ENCODE measurements at regions not wholly inside any gene's neighbourhood (a gene's known extent, or its start where the extent isn't known, plus 50 kb on each side); places are given as distances from the start of the nearest gene placed in this dataset.

- DNase-seq, result no peak
These were observed 161.4 kb downstream of the WT1 start for GRCh38 chr11:32273931-32274330.

GRCh38 chr11:32279672-32280071 lies 155.7 kb downstream of the WT1 start:
- DNase-seq, result no peak

GRCh38 chr11:32280339-32280738 lies 155.0 kb downstream of the WT1 start:
- DNase-seq, result no peak

GRCh38 chr11:32288276-32288675 lies 147.1 kb downstream of the WT1 start:
- DNase-seq, result no peak

GRCh38 chr11:32289701-32290100 lies 145.6 kb downstream of the WT1 start:
- DNase-seq, result no peak

- DNase-seq, result no peak
These were observed 144.6 kb downstream of the WT1 start for GRCh38 chr11:32290783-32291182.

GRCh38 chr11:32297611-32298011 lies 137.7 kb downstream of the WT1 start:
- DNase-seq, result no peak

- no peak for DNase-seq
These were observed 132.5 kb downstream of the WT1 start for GRCh38 chr11:32302826-32303225.

- DNase-seq, result no peak
These were observed 130.8 kb downstream of the WT1 start for GRCh38 chr11:32304521-32304920.

- DNase-seq, result no peak
These were observed 129.9 kb downstream of the WT1 start for GRCh38 chr11:32305460-32305859.

GRCh38 chr11:32307471-32307870 lies 127.9 kb downstream of the WT1 start:
- DNase-seq, result no peak

GRCh38 chr11:32307913-32308312 lies 127.4 kb downstream of the WT1 start:
- no peak for DNase-seq

- DNase-seq, result no peak
These were observed 125.7 kb downstream of the WT1 start for GRCh38 chr11:32309530-32310213.

- no peak for DNase-seq
These were observed 125.1 kb downstream of the WT1 start for GRCh38 chr11:32310214-32310601.

GRCh38 chr11:32311346-32312065 lies 123.8 kb downstream of the WT1 start:
- no peak for DNase-seq

GRCh38 chr11:32312206-32312817 lies 123.0 kb downstream of the WT1 start:
- no peak for DNase-seq

GRCh38 chr11:32312865-32313403 lies 122.4 kb downstream of the WT1 start:
- no peak for DNase-seq

GRCh38 chr11:32313477-32313876 lies 121.9 kb downstream of the WT1 start:
- DNase-seq, result no peak

- DNase-seq, result no peak
These were observed 120.2 kb downstream of the WT1 start for GRCh38 chr11:32315121-32315520.

GRCh38 chr11:32316232-32316631 lies 119.1 kb downstream of the WT1 start:
- DNase-seq, result no peak

GRCh38 chr11:32316858-32317642 lies 118.3 kb downstream of the WT1 start:
- no peak for DNase-seq

GRCh38 chr11:32317643-32318042 lies 117.7 kb downstream of the WT1 start:
- no peak for DNase-seq
